Panc1 (cell line): ENCODE measurements at regions not wholly inside any gene's neighbourhood (a gene's known extent, or its start where the extent isn't known, plus 50 kb on each side); places are given as distances from the start of the nearest gene placed in this dataset.

Experiments used
- ATAC-seq: fragments of 200-7000 bp; cut with Tn5 transposase; 2 replicates; pipeline ENCODE4 v1.9.1; 2020; ENCODE audit warnings: mild to moderate bottlenecking, moderate library complexity
- BruUV-seq: library from RNA; stranded (reverse); fragments of 400-500 nt; replicated peaks from 2 replicates; lab custom pipeline; 2021; lab: Mats Ljungman, UMichigan
- CTCF ChIA-PET: fragments of 300-600 bp; sonication (Branson Sonifier 250); formaldehyde crosslinking; loops from one replicate; lab custom pipeline; 2022; ENCODE audit warnings: antibody characterized with exemption; lab: Charles Lee
- POLR2A ChIA-PET: fragments of 300-600 bp; sonication (Branson Sonifier 250); formaldehyde crosslinking; loops from one replicate; lab custom pipeline; 2022; ENCODE audit warnings: antibody characterized with exemption; lab: Charles Lee
- DNase-seq: peaks from one replicate; pipeline ENCODE4 v3.0.0-alpha.2; 2010; ENCODE audit warnings: low read depth, low spot score
- H3K27ac ChIP-seq: 2 replicates; pipeline ENCODE4 v1.5.1; 2011; ENCODE audit warnings: mild to moderate bottlenecking, low read length, inconsistent platforms
- H3K27me3 ChIP-seq: fragments of 200-500 bp; sonication (Bioruptor generic); 2 replicates; pipeline ENCODE4 v1.6.0; 2014; ENCODE audit warnings: low read length, inconsistent platforms; ENCODE audit not compliant: control insufficient read depth, insufficient read depth
- H3K36me3 ChIP-seq: fragments of 200-500 bp; sonication (Bioruptor generic); 2 replicates; pipeline ENCODE4 v1.5.1; 2014; ENCODE audit warnings: inconsistent platforms, mild to moderate bottlenecking, low read length, moderate library complexity; ENCODE audit not compliant: control insufficient read depth, insufficient read depth
- H3K4me1 ChIP-seq: 2 replicates; pipeline ENCODE4 v1.5.1; 2011; ENCODE audit warnings: inconsistent platforms, mild to moderate bottlenecking, low read length, moderate library complexity; ENCODE audit not compliant: control insufficient read depth, insufficient read depth
- H3K4me3 ChIP-seq, 2 experiments: 2 replicates each; pipeline ENCODE4 v1.5.1; 2011 to 2012; ENCODE audit warnings: low read depth in 2 of 2, low read length in 2 of 2, mild to moderate bottlenecking in 2 of 2, inconsistent platforms in 1 of 2, moderate library complexity in 1 of 2
- H3K9me3 ChIP-seq: fragments of 200-500 bp; sonication (Bioruptor generic); 2 replicates; pipeline ENCODE4 v1.5.1; 2014; ENCODE audit warnings: low read depth, mild to moderate bottlenecking, inconsistent platforms, low read length, moderate library complexity; ENCODE audit not compliant: control insufficient read depth, insufficient read depth
- POLR2AphosphoS5 ChIP-seq: IDR thresholded peaks from 2 replicates; pipeline ENCODE4 v1.6.1; 2012; ENCODE audit warnings: mild to moderate bottlenecking, low read depth, low read length, moderate library complexity
- SIN3A ChIP-seq: IDR thresholded peaks from 2 replicates; pipeline ENCODE4 v1.6.1; 2012; ENCODE audit warnings: low read depth, mild to moderate bottlenecking, low read length, moderate library complexity, borderline replicate concordance; ENCODE audit not compliant: insufficient read depth
- TCF7L2 ChIP-seq: IDR thresholded peaks from 2 replicates; pipeline ENCODE4 v1.6.1; 2011; ENCODE audit warnings: mild to moderate bottlenecking, low read depth, low read length, inconsistent platforms
- in situ Hi-C: cut with HindIII; loops from 2 replicates; pipeline ENCODE4 v1.10.0; 2016; ENCODE audit warnings: low sequenced_read_pairs, low pct_unique_long_range_greater_than_20kb
- intact Hi-C: fragments of 100-400 bp; cut with micrococcal nuclease; formaldehyde crosslinking; loops from one replicate; pipeline ENCODE4 v1.10.0; 2022; ENCODE audit not compliant: unreplicated experiment
- TF ChIP-seq, protein P1 (sequence below): fragments of 450-650 bp; IDR thresholded peaks from 2 replicates; pipeline ENCODE4 v1.5.1; 2017; ENCODE audit warnings: mild to moderate bottlenecking
- TF ChIP-seq, protein P2 (sequence below), 2 experiments: IDR thresholded peaks; 2 replicates each; pipeline ENCODE4 v1.6.1; 2011 to 2012; ENCODE audit warnings: low read depth in 2 of 2, control low read depth in 1 of 2, low read length in 1 of 2, mild to moderate bottlenecking in 1 of 2, moderate library complexity in 1 of 2; ENCODE audit not compliant: insufficient read depth in 1 of 2

DNA sequence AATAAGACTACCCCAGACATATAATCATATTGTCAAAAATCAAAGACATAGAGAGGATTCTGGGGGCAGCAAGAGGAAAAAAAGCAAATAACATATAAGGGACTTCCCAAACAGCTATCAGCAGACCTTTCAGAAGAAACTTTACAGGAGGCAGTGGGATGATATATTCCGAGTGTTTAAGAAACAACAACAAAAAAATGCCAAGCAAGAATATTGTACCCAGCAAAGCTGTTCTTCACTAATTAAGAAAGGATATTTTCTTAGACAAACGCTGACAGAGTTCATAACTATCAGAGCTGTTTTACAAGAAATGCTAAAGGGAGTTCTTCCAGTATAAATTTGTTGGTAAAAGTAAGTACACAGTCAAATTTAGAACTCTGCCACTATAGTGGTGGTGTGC lies 243.3 kb upstream of the AFDN start:
- intact Hi-C loops (no loop called here), in situ Hi-C loops (no loop called here)
- ATAC-seq, result no peak
- Histone ChIP-seq H3K4me1 (peaks cover 3% of the 10 kb centered on the region; the same call in 1 of the 2 replicates), H3K36me3 (no peaks in the 10 kb centered on the region), H3K4me3 (no peak overlapping the region), H3K27me3 (no peaks in the 10 kb centered on the region), H3K27ac (no peak overlapping the region), H3K9me3 (peaks cover 6% of the 10 kb centered on the region; the same call in 1 of the 2 replicates)
- DNase-seq, result no peak
- ChIA-PET CTCF (no interaction called here), POLR2A (no interaction called here)
- BruUV-seq, result no TSS peak
- TF ChIP-seq POLR2AphosphoS5, result no peak
- no peak for TF ChIP-seq SIN3A
- TF ChIP-seq, protein P1, sequence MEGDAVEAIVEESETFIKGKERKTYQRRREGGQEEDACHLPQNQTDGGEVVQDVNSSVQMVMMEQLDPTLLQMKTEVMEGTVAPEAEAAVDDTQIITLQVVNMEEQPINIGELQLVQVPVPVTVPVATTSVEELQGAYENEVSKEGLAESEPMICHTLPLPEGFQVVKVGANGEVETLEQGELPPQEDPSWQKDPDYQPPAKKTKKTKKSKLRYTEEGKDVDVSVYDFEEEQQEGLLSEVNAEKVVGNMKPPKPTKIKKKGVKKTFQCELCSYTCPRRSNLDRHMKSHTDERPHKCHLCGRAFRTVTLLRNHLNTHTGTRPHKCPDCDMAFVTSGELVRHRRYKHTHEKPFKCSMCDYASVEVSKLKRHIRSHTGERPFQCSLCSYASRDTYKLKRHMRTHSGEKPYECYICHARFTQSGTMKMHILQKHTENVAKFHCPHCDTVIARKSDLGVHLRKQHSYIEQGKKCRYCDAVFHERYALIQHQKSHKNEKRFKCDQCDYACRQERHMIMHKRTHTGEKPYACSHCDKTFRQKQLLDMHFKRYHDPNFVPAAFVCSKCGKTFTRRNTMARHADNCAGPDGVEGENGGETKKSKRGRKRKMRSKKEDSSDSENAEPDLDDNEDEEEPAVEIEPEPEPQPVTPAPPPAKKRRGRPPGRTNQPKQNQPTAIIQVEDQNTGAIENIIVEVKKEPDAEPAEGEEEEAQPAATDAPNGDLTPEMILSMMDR, result no peak
- TF ChIP-seq TCF7L2, result no peak
- TF ChIP-seq, protein P2, sequence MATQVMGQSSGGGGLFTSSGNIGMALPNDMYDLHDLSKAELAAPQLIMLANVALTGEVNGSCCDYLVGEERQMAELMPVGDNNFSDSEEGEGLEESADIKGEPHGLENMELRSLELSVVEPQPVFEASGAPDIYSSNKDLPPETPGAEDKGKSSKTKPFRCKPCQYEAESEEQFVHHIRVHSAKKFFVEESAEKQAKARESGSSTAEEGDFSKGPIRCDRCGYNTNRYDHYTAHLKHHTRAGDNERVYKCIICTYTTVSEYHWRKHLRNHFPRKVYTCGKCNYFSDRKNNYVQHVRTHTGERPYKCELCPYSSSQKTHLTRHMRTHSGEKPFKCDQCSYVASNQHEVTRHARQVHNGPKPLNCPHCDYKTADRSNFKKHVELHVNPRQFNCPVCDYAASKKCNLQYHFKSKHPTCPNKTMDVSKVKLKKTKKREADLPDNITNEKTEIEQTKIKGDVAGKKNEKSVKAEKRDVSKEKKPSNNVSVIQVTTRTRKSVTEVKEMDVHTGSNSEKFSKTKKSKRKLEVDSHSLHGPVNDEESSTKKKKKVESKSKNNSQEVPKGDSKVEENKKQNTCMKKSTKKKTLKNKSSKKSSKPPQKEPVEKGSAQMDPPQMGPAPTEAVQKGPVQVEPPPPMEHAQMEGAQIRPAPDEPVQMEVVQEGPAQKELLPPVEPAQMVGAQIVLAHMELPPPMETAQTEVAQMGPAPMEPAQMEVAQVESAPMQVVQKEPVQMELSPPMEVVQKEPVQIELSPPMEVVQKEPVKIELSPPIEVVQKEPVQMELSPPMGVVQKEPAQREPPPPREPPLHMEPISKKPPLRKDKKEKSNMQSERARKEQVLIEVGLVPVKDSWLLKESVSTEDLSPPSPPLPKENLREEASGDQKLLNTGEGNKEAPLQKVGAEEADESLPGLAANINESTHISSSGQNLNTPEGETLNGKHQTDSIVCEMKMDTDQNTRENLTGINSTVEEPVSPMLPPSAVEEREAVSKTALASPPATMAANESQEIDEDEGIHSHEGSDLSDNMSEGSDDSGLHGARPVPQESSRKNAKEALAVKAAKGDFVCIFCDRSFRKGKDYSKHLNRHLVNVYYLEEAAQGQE (IDR thresholded peaks at IDR 0.05; ENCODE audit: insufficient read depth in 1 of 2, low read depth in 2 of 2, low read length in 1 of 2), result no peak

DNA sequence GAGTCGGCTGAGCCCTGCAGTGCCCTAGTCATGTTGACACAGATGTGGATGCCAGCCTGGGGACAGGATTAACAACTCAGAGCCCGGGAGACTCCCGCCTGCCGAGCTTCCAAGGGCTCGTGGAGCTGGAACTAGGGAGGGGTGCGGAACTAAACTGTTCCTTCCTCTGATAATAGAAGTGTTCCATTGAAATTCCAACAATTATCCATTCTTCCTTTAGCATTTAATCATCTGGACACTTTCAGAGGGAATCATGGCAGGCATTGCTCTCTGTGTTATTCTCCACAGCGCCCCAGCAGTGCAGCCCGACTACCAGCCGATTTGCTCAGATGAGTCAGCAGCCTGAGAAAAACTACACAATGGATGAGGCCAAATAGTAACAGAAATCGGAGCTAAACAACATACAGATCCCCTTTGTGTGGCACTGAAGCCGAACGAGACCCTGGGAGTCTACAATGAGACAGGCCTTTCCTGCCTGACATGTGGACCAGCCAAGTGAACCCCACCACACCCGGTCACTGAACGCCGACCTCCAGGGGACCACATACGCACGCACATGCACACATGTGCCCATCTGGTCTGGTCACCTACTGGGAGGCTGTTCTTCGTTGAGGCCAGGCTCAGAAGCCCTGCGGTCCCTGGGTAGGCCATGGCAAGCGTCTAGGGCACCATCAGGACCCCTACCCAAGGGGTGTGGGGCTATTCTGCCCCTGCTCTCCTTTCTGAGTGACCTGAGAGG lies 238.4 kb upstream of the AFDN start:
- ATAC-seq, result peak; percentile 78
- CTCF ChIA-PET, result no interaction called here
- POLR2A ChIA-PET, result no interaction called here

More for the DNA sequence above, 238.4 kb upstream of the AFDN start:
- no peak for DNase-seq
- Histone ChIP-seq H3K4me1 (peaks cover 3% of the 10 kb centered on the region; the same call in 1 of the 2 replicates), H3K4me3 (no peak overlapping the region), H3K9me3 (peaks cover 4% of the 10 kb centered on the region; the same call in 1 of the 2 replicates), H3K27ac (no peak overlapping the region), H3K36me3 (no peaks in the 10 kb centered on the region), H3K27me3 (no peaks in the 10 kb centered on the region)
- intact Hi-C loops (no loop called here), in situ Hi-C loops (no loop called here)
- TF ChIP-seq TCF7L2 (no peak), SIN3A (no peak), POLR2AphosphoS5 (no peak)
- TF ChIP-seq, protein P2 (IDR thresholded peaks at IDR 0.05; ENCODE audit: insufficient read depth in 1 of 2, low read depth in 2 of 2, low read length in 1 of 2), result no peak
- TF ChIP-seq, protein P1, result no peak
- BruUV-seq, result no TSS peak
